ENCODE measurements at regions not wholly inside any gene's neighbourhood (a gene's known extent, or its start where the extent isn't known, plus 50 kb on each side); places are given as distances from the start of the nearest gene placed in this dataset.

DNA sequence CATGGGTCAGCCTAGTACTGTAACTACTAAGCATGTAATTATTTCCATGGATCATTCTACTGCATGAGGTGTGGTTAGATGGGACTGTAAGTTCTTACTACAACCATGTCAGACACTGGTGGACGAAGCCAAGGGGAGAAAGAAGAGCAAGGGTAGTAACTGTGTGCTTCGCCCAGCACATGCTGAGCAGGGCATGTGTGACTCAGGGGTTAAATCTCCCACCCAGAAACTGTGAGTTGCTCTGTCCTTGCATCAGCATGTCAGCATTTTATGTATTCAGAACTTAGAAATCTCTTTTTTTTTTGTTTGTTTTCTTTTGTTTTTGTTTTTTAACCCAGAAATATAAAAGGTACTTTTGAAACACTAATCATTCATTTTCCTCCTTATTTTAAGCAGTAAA is 436.6 kb upstream of the KLF12 start:
- FAIRE-seq, result no peak
- no peak for DNase-seq (ENCODE audit: low spot score)
- H3K9me3 ChIP-seq (ENCODE audit: low read length), result no peaks in the 10 kb centered on the region
- peaks cover 0 to 10% of the 10 kb centered on the region in 2 experiments; a peak in 1 of 5 replicates for H3K27me3 ChIP-seq (ENCODE audit: control insufficient read depth in 1 of 2, insufficient read depth in 2 of 2, low read length in 2 of 2)
- H3K4me1 ChIP-seq (ENCODE audit: insufficient read depth, low read length), result no peaks in the 10 kb centered on the region
- no peak overlapping the region for H3K4me3 ChIP-seq (replicated peaks in 1 of 3; ENCODE audit: insufficient read depth in 1 of 3, low read depth in 2 of 3, low read length in 3 of 3)
- H3K36me3 ChIP-seq (replicated peaks in 1 of 2; ENCODE audit: control insufficient read depth in 1 of 2, insufficient read depth in 2 of 2, low read length in 2 of 2), result no peaks in the 10 kb centered on the region
- no TSS peak for BruUV-seq (replicated peaks)
- ATAC-seq, result no peak
- no peak overlapping the region for H3K4me2 ChIP-seq (ENCODE audit: low read depth, low read length)
- intact Hi-C loops (cut with micrococcal nuclease; ENCODE audit: unreplicated experiment) (no loop called here), in situ Hi-C loops (cut with HindIII; ENCODE audit: extremely low pct_ligation_motif_present, low pct_unique_long_range_greater_than_20kb) (loop anchor here (25.0 kb wide), 1 partner anchor 641 kb away; no protein-coding TSS in a partner anchor)
- H3K79me2 ChIP-seq (ENCODE audit: insufficient read depth, low read length), result no peaks in the 10 kb centered on the region
- 4% methylated on average over 2 of the region's 2 CpGs for WGBS (ENCODE audit: low lambda C conversion rate)
- CTCF ChIA-PET (ENCODE audit: low intra/inter-chr PET ratio, low total read pairs), result no interaction called here
- no peak overlapping the region for H3K27ac ChIP-seq (ENCODE audit: extremely low read length, insufficient read depth, low read length)
- no peak overlapping the region for H2AFZ ChIP-seq (ENCODE audit: low read length)
- H4K20me1 ChIP-seq (ENCODE audit: insufficient read depth, low read length), result no peaks in the 10 kb centered on the region
- H3K9ac ChIP-seq (ENCODE audit: insufficient read depth, low read depth, low read length), result no peak overlapping the region
- POLR2A ChIA-PET, result no interaction called here
- no peak for TF ChIP-seq ZNF451 (CRISPR knock-in tag; IDR thresholded peaks at IDR 0.05)
- TF ChIP-seq, protein P1, sequence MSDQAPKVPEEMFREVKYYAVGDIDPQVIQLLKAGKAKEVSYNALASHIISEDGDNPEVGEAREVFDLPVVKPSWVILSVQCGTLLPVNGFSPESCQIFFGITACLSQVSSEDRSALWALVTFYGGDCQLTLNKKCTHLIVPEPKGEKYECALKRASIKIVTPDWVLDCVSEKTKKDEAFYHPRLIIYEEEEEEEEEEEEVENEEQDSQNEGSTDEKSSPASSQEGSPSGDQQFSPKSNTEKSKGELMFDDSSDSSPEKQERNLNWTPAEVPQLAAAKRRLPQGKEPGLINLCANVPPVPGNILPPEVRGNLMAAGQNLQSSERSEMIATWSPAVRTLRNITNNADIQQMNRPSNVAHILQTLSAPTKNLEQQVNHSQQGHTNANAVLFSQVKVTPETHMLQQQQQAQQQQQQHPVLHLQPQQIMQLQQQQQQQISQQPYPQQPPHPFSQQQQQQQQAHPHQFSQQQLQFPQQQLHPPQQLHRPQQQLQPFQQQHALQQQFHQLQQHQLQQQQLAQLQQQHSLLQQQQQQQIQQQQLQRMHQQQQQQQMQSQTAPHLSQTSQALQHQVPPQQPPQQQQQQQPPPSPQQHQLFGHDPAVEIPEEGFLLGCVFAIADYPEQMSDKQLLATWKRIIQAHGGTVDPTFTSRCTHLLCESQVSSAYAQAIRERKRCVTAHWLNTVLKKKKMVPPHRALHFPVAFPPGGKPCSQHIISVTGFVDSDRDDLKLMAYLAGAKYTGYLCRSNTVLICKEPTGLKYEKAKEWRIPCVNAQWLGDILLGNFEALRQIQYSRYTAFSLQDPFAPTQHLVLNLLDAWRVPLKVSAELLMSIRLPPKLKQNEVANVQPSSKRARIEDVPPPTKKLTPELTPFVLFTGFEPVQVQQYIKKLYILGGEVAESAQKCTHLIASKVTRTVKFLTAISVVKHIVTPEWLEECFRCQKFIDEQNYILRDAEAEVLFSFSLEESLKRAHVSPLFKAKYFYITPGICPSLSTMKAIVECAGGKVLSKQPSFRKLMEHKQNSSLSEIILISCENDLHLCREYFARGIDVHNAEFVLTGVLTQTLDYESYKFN (CRISPR knock-in tag; conservative IDR thresholded peaks at IDR 0.05), result no peak
- TF ChIP-seq ZNF138 (CRISPR knock-in tag; IDR thresholded peaks at IDR 0.05; ENCODE audit: low read depth), result no peak
- TF ChIP-seq SAFB2 (CRISPR knock-in tag; IDR thresholded peaks at IDR 0.05; ENCODE audit: borderline replicate concordance, low read depth), result no peak
- TF ChIP-seq, protein P2, sequence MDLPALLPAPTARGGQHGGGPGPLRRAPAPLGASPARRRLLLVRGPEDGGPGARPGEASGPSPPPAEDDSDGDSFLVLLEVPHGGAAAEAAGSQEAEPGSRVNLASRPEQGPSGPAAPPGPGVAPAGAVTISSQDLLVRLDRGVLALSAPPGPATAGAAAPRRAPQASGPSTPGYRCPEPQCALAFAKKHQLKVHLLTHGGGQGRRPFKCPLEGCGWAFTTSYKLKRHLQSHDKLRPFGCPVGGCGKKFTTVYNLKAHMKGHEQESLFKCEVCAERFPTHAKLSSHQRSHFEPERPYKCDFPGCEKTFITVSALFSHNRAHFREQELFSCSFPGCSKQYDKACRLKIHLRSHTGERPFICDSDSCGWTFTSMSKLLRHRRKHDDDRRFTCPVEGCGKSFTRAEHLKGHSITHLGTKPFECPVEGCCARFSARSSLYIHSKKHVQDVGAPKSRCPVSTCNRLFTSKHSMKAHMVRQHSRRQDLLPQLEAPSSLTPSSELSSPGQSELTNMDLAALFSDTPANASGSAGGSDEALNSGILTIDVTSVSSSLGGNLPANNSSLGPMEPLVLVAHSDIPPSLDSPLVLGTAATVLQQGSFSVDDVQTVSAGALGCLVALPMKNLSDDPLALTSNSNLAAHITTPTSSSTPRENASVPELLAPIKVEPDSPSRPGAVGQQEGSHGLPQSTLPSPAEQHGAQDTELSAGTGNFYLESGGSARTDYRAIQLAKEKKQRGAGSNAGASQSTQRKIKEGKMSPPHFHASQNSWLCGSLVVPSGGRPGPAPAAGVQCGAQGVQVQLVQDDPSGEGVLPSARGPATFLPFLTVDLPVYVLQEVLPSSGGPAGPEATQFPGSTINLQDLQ (CRISPR knock-in tag; IDR thresholded peaks at IDR 0.05), result no peak
- TF ChIP-seq, protein P3, sequence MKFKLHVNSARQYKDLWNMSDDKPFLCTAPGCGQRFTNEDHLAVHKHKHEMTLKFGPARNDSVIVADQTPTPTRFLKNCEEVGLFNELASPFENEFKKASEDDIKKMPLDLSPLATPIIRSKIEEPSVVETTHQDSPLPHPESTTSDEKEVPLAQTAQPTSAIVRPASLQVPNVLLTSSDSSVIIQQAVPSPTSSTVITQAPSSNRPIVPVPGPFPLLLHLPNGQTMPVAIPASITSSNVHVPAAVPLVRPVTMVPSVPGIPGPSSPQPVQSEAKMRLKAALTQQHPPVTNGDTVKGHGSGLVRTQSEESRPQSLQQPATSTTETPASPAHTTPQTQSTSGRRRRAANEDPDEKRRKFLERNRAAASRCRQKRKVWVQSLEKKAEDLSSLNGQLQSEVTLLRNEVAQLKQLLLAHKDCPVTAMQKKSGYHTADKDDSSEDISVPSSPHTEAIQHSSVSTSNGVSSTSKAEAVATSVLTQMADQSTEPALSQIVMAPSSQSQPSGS (CRISPR knock-in tag; IDR thresholded peaks at IDR 0.05), result no peak
- no peak for TF ChIP-seq ZFP90 (CRISPR knock-in tag; IDR thresholded peaks at IDR 0.05; ENCODE audit: borderline replicate concordance)
- TF ChIP-seq ZFP1 (CRISPR knock-in tag; IDR thresholded peaks at IDR 0.05), result no peak
- TF ChIP-seq, protein P4, sequence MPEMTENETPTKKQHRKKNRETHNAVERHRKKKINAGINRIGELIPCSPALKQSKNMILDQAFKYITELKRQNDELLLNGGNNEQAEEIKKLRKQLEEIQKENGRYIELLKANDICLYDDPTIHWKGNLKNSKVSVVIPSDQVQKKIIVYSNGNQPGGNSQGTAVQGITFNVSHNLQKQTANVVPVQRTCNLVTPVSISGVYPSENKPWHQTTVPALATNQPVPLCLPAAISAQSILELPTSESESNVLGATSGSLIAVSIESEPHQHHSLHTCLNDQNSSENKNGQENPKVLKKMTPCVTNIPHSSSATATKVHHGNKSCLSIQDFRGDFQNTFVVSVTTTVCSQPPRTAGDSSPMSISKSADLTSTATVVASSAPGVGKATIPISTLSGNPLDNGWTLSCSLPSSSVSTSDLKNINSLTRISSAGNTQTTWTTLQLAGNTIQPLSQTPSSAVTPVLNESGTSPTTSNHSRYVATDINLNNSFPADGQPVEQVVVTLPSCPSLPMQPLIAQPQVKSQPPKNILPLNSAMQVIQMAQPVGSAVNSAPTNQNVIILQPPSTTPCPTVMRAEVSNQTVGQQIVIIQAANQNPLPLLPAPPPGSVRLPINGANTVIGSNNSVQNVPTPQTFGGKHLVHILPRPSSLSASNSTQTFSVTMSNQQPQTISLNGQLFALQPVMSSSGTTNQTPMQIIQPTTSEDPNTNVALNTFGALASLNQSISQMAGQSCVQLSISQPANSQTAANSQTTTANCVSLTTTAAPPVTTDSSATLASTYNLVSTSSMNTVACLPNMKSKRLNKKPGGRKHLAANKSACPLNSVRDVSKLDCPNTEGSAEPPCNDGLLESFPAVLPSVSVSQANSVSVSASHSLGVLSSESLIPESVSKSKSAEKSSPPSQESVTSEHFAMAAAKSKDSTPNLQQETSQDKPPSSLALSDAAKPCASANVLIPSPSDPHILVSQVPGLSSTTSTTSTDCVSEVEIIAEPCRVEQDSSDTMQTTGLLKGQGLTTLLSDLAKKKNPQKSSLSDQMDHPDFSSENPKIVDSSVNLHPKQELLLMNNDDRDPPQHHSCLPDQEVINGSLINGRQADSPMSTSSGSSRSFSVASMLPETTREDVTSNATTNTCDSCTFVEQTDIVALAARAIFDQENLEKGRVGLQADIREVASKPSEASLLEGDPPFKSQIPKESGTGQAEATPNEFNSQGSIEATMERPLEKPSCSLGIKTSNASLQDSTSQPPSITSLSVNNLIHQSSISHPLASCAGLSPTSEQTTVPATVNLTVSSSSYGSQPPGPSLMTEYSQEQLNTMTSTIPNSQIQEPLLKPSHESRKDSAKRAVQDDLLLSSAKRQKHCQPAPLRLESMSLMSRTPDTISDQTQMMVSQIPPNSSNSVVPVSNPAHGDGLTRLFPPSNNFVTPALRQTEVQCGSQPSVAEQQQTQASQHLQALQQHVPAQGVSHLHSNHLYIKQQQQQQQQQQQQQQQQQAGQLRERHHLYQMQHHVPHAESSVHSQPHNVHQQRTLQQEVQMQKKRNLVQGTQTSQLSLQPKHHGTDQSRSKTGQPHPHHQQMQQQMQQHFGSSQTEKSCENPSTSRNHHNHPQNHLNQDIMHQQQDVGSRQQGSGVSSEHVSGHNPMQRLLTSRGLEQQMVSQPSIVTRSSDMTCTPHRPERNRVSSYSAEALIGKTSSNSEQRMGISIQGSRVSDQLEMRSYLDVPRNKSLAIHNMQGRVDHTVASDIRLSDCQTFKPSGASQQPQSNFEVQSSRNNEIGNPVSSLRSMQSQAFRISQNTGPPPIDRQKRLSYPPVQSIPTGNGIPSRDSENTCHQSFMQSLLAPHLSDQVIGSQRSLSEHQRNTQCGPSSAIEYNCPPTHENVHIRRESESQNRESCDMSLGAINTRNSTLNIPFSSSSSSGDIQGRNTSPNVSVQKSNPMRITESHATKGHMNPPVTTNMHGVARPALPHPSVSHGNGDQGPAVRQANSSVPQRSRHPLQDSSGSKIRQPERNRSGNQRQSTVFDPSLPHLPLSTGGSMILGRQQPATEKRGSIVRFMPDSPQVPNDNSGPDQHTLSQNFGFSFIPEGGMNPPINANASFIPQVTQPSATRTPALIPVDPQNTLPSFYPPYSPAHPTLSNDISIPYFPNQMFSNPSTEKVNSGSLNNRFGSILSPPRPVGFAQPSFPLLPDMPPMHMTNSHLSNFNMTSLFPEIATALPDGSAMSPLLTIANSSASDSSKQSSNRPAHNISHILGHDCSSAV (CRISPR knock-in tag; IDR thresholded peaks at IDR 0.05; ENCODE audit: borderline replicate concordance), result no peak
